Body of pancreas (tissue), 4 donors: ENCODE measurements at regions not wholly inside any gene's neighbourhood (a gene's known extent, or its start where the extent isn't known, plus 50 kb on each side); places are given as distances from the start of the nearest gene placed in this dataset.

Experiments used
- POLR2A ChIP-seq, 3 donors: fragments of 450-650 bp; IDR thresholded peaks; one replicate each; pipeline ENCODE4 v1.6.1; 2016; ENCODE audit warnings: antibody characterized with exemption in 3 of 3, mild to moderate bottlenecking in 2 of 3
- TF ChIP-seq, protein P1 (sequence below), 7 experiments: fragments of 450-650 bp in 4 of 7; fragments of 200-600 bp in 3 of 7; sonication (generic) in 3 of 7; IDR thresholded peaks; one replicate each; pipeline ENCODE4 v1.5.1; 2016 to 2019; ENCODE audit warnings: antibody characterized with exemption in 7 of 7

DNA sequence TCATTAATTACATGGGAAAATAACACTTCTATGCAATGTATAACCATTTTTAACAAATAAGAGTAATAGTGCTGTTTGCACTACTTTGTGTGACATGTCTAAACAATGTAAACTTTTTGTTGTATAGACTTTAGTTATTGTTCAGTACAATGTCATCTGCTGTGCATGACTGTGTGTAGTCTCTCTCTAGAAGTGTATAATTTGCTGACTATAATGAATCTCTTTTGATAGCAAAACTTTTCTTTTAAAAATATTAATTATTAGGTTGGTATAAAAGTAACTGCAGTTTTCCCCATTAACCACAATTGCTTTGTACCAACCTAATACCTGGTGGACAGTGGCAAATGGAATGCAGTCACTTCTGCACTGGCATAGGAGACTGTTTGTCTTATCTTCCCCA lies 124.2 kb upstream of the SGK1 start:
- TF ChIP-seq, protein P1, sequence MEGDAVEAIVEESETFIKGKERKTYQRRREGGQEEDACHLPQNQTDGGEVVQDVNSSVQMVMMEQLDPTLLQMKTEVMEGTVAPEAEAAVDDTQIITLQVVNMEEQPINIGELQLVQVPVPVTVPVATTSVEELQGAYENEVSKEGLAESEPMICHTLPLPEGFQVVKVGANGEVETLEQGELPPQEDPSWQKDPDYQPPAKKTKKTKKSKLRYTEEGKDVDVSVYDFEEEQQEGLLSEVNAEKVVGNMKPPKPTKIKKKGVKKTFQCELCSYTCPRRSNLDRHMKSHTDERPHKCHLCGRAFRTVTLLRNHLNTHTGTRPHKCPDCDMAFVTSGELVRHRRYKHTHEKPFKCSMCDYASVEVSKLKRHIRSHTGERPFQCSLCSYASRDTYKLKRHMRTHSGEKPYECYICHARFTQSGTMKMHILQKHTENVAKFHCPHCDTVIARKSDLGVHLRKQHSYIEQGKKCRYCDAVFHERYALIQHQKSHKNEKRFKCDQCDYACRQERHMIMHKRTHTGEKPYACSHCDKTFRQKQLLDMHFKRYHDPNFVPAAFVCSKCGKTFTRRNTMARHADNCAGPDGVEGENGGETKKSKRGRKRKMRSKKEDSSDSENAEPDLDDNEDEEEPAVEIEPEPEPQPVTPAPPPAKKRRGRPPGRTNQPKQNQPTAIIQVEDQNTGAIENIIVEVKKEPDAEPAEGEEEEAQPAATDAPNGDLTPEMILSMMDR (IDR thresholded peaks at IDR 0.05) = no peak
- no peak for TF ChIP-seq POLR2A (IDR thresholded peaks at IDR 0.05)
